Fibroblast of peridontal ligament (primary cell): ENCODE measurements at regions not wholly inside any gene's neighbourhood (a gene's known extent, or its start where the extent isn't known, plus 50 kb on each side); places are given as distances from the start of the nearest gene placed in this dataset.
A peak's percentile ranks its signal among the peaks of the same experiment; 100 is the strongest.

Source experiments
- DNase-seq: peaks from one replicate; pipeline ENCODE4 v3.0.0-alpha.2; 2010; ENCODE audit errors: extremely low read depth

GRCh38 chr12:108462686-108463085 lies 52.4 kb upstream of the FICD start:
- DNase-seq = no peak

- DNase-seq = no peak
Measured at GRCh38 chr12:108461058-108461660, 53.9 kb upstream of the FICD start.

- DNase-seq = no peak
Measured at GRCh38 chr12:108459149-108459548, 55.9 kb upstream of the FICD start.

- DNase-seq = peak; percentile 8
Measured at GRCh38 chr12:108457734-108458361, 57.2 kb upstream of the FICD start.

GRCh38 chr12:108457006-108457733 lies 57.9 kb upstream of the FICD start:
- DNase-seq = peak; percentile 59

- no peak for DNase-seq
Measured at GRCh38 chr12:108455706-108456105, 59.4 kb upstream of the FICD start.

- no peak for DNase-seq
Measured at GRCh38 chr12:108454539-108455139, 60.4 kb upstream of the FICD start.

- DNase-seq = no peak
Measured at GRCh38 chr12:108449478-108449877, 65.6 kb upstream of the FICD start.

GRCh38 chr12:108448246-108448645 lies 66.8 kb upstream of the FICD start:
- DNase-seq = no peak

GRCh38 chr12:108447168-108447832 lies 67.8 kb upstream of the FICD start:
- DNase-seq = peak; percentile 24

- peak; percentile 16 for DNase-seq
Measured at GRCh38 chr12:108446766-108447165, 68.3 kb upstream of the FICD start.

GRCh38 chr12:108442910-108443309 lies 72.2 kb upstream of the FICD start:
- DNase-seq = no peak

GRCh38 chr12:108442067-108442466 lies 73.0 kb upstream of the FICD start:
- DNase-seq = no peak

GRCh38 chr12:108441549-108441948 lies 73.5 kb upstream of the FICD start:
- DNase-seq = no peak

GRCh38 chr12:108440736-108441135 lies 74.3 kb upstream of the FICD start:
- DNase-seq = no peak

- DNase-seq = no peak
Measured at GRCh38 chr12:108438667-108439066, 76.4 kb upstream of the FICD start.

GRCh38 chr12:108432423-108433121 lies 82.5 kb upstream of the FICD start:
- no peak for DNase-seq

- DNase-seq = no peak
Measured at GRCh38 chr12:108430926-108431325, 84.2 kb upstream of the FICD start.

GRCh38 chr12:108430245-108430644 lies 84.8 kb upstream of the FICD start:
- no peak for DNase-seq

GRCh38 chr12:108425238-108425795 lies 86.2 kb upstream of the CMKLR1 start:
- DNase-seq = no peak

GRCh38 chr12:108424816-108425215 lies 85.7 kb upstream of the CMKLR1 start:
- no peak for DNase-seq
